Skeletal muscle tissue (tissue), 3 donors: ENCODE measurements at regions not wholly inside any gene's neighbourhood (a gene's known extent, or its start where the extent isn't known, plus 50 kb on each side); places are given as distances from the start of the nearest gene placed in this dataset.
"Not testable (repeated sequence)": the region's sequence is repeated elsewhere in the genome, so short reads cannot be mapped to it uniquely, and the experiment has no call there.

Experiments used
- H3K27ac ChIP-seq: one replicate; pipeline ENCODE4 v1.7.0; 2013; ENCODE audit warnings: mild to moderate bottlenecking, low read depth, low read length, inconsistent platforms
- H3K27me3 ChIP-seq, 3 donors: one replicate each; pipeline ENCODE4 v1.7.0; 2013; ENCODE audit warnings: low read length in 3 of 3; ENCODE audit not compliant: control insufficient read depth in 3 of 3, insufficient read depth in 3 of 3
- H3K36me3 ChIP-seq, 3 donors: one replicate each; pipeline ENCODE4 v1.7.0; 2013; ENCODE audit warnings: low read length in 3 of 3; ENCODE audit not compliant: control insufficient read depth in 3 of 3, insufficient read depth in 3 of 3
- H3K4me1 ChIP-seq, 3 donors: one replicate each; pipeline ENCODE4 v1.7.0; 2013; ENCODE audit warnings: low read length in 3 of 3, mild to moderate bottlenecking in 3 of 3; ENCODE audit not compliant: control insufficient read depth in 3 of 3, insufficient read depth in 3 of 3
- H3K4me3 ChIP-seq, 3 donors: one replicate each; pipeline ENCODE4 v1.7.0; 2013; ENCODE audit warnings: low read length in 3 of 3
- H3K9ac ChIP-seq, 3 donors: one replicate each; pipeline ENCODE4 v1.7.0; 2013; ENCODE audit warnings: low read length in 3 of 3, mild to moderate bottlenecking in 3 of 3, moderate library complexity in 2 of 3, low read depth in 1 of 3
- H3K9me3 ChIP-seq, 3 donors: one replicate each; pipeline ENCODE4 v1.7.0; 2013; ENCODE audit warnings: low read length in 3 of 3; ENCODE audit not compliant: control insufficient read depth in 3 of 3
- donor health status: Osteomylitis.

GRCh38 chr2:83305758-83306378 is 1153.2 kb downstream of the SUCLG1 start:
- Histone ChIP-seq H3K4me3 (no peak overlapping the region), H3K36me3 (no peaks in the 10 kb centered on the region), H3K27me3 (no peaks in the 10 kb centered on the region), H3K9me3 (no peaks in the 10 kb centered on the region), H3K4me1 (no peaks in the 10 kb centered on the region), H3K9ac (no peak overlapping the region), H3K27ac (no peak overlapping the region)

GRCh38 chr2:83291083-83291482 is 1168.0 kb downstream of the SUCLG1 start:
- Histone ChIP-seq H3K36me3 (no peaks in the 10 kb centered on the region), H3K4me1 (no peaks in the 10 kb centered on the region), H3K9me3 (no peaks in the 10 kb centered on the region), H3K4me3 (no peak overlapping the region), H3K27ac (no peak overlapping the region), H3K27me3 (no peaks in the 10 kb centered on the region), H3K9ac (no peak overlapping the region)

DNA sequence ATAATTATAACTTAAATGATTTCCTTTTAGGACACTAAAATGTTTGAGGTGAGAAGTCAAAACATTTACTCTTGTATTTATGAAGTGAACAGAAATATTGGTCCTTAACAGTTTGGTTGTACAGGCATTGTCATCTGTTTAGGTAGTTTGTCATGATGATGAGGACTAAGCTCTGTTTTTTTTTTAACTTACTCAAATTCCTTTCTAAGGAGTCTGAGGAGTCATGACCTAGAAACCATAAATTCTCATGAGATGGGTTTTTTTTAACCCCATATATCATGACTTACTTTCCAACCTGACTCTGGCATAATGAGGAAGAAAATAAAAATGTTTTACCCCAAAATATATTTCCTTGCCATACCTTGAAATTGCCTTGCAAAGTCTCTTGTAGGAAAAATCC is 1176.2 kb downstream of the SUCLG1 start:
- H3K4me3 ChIP-seq = no peak overlapping the region
- H3K9ac ChIP-seq = no peak overlapping the region
- H3K9me3 ChIP-seq = no peaks in the 10 kb centered on the region
- no peaks in the 10 kb centered on the region for H3K27me3 ChIP-seq
- no peaks in the 10 kb centered on the region for H3K4me1 ChIP-seq
- H3K27ac ChIP-seq = no peak overlapping the region
- H3K36me3 ChIP-seq = no peaks in the 10 kb centered on the region

- Histone ChIP-seq H3K27ac (no peak overlapping the region), H3K36me3 (no peaks in the 10 kb centered on the region), H3K4me1 (no peaks in the 10 kb centered on the region), H3K9me3 (no peaks in the 10 kb centered on the region), H3K27me3 (no peaks in the 10 kb centered on the region), H3K4me3 (no peak overlapping the region), H3K9ac (no peak overlapping the region)
Observed at GRCh38 chr2:83282043-83282795, 1176.9 kb downstream of the SUCLG1 start.

- no peaks in the 10 kb centered on the region for H3K27me3 ChIP-seq
- no peak overlapping the region for H3K9ac ChIP-seq
- no peaks in the 10 kb centered on the region for H3K4me1 ChIP-seq
- H3K4me3 ChIP-seq = no peak overlapping the region
- H3K36me3 ChIP-seq = no peaks in the 10 kb centered on the region
- H3K9me3 ChIP-seq = no peaks in the 10 kb centered on the region
- H3K27ac ChIP-seq = no peak overlapping the region
Observed at GRCh38 chr2:83280391-83280790, 1178.7 kb downstream of the SUCLG1 start.

DNA sequence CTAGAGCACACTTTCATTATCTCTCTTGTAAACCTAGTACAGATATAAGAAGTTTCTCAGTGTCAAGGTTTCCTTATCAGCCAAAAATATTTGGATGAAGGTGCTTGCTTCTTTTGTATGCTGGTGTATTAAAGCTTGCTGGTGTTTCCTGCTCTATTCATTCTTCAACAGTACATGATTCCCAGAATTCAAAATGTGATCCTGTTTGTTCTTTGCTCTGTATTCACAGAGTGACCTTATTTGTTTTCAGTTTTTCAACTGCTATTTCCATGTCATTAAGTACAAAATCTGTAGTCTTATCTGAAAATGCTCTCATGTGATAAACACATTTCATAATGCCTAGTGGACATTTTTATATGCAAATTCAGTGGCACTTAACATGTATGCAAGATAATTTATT is 1185.8 kb downstream of the SUCLG1 start:
- Histone ChIP-seq H3K4me1 (no peaks in the 10 kb centered on the region), H3K27ac (no peak overlapping the region), H3K9me3 (no peaks in the 10 kb centered on the region), H3K27me3 (no peaks in the 10 kb centered on the region), H3K9ac (no peak overlapping the region), H3K36me3 (no peaks in the 10 kb centered on the region), H3K4me3 (no peak overlapping the region)

DNA sequence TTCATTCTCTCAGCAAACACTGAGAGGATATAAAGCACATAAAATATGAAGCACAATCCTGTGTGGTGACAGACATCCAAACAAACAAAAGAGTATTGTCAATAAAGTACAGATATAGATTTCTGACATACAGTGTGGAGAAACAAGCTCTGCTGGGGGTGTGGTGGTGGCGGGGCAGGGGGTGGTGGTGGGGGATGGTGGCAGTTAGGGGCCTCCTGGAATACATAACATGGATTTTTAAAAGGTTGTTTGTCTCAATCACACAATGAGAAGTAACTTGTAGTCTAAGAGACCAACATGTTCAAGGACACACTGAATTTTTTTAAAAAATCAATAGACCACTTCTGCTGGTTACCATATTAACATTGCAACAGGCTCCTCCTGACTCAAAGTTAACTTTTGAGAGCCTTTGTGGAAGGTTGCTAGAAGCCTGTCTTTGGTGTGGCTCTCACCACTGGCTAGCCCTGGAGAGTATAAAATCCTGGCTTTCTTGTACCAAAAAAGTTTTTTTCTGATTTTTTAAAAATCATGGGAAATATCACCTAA is 1197.4 kb downstream of the SUCLG1 start:
- Histone ChIP-seq H3K36me3 (no peaks in the 10 kb centered on the region), H3K9ac (no peak overlapping the region), H3K9me3 (no peaks in the 10 kb centered on the region), H3K27ac (no peak overlapping the region), H3K27me3 (no peaks in the 10 kb centered on the region), H3K4me3 (no peak overlapping the region), H3K4me1 (no peaks in the 10 kb centered on the region)

GRCh38 chr2:83253848-83254247 is 1205.2 kb downstream of the SUCLG1 start:
- Histone ChIP-seq H3K36me3 (no peaks in the 10 kb centered on the region), H3K27me3 (no peaks in the 10 kb centered on the region), H3K9me3 (no peaks in the 10 kb centered on the region), H3K4me1 (no peaks in the 10 kb centered on the region), H3K9ac (no peak overlapping the region), H3K4me3 (no peak overlapping the region), H3K27ac (no peak overlapping the region)

GRCh38 chr2:83251321-83251872 is 1207.7 kb downstream of the SUCLG1 start:
- H3K27ac ChIP-seq = no peak overlapping the region
- H3K4me3 ChIP-seq = no peak overlapping the region
- H3K27me3 ChIP-seq = no peaks in the 10 kb centered on the region
- H3K4me1 ChIP-seq = no peaks in the 10 kb centered on the region
- no peak overlapping the region for H3K9ac ChIP-seq
- H3K9me3 ChIP-seq = no peaks in the 10 kb centered on the region
- H3K36me3 ChIP-seq = no peaks in the 10 kb centered on the region

DNA sequence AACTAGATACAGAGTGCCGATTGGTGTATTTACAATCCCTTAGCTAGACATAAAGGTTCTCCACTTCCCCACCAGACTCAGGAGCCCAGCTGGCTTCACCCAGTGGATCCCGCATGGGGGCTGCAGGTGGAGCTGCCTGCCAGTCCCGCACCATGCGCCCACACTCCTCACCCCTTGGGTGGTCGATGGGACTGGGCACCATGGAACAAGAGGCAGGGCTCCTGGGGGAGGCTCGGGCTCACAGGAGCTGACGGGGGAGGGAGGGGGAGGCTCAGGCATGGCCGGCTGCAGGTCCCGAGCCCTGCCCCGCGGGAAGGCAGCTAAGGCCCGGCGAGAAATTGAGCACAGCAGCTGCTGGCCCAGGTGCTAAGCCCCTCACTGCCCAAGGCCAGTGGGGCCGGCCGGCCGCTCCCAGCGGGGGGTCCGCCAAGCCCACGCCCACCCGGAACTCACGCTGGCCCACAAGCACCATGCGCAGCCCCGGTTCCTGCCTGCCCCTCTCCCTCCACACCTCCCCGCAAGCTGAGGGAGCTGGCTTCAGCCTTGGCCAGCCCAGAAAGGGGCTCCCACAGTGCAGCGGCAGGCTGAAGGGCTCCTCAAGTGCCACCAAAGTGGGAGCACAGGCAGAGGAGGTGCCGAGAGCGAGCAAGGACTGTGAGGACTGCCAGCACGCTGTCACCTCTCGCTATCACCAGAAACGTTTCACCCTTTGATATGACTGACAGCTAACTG is 1213.1 kb downstream of the SUCLG1 start:
- H3K9me3 ChIP-seq, H3K36me3 ChIP-seq, H3K4me3 ChIP-seq, H3K27ac ChIP-seq, H3K9ac ChIP-seq, H3K27me3 ChIP-seq, H3K4me1 ChIP-seq: not testable (repeated sequence)
